Keratinocyte (primary cell): ENCODE measurements at regions not wholly inside any gene's neighbourhood (a gene's known extent, or its start where the extent isn't known, plus 50 kb on each side); places are given as distances from the start of the nearest gene placed in this dataset.

Experiments
- DNase-seq: peaks from one replicate; pipeline ENCODE4 v3.0.0-alpha.2; 2011; ENCODE audit warnings: low read depth, missing footprints, low spot score
- FAIRE-seq: peaks from 2 replicates; lab custom pipeline; 2011; peaks lifted over from hg19 to GRCh38; lab: Jason Lieb, UNC
- H2AFZ ChIP-seq: 2 replicates; pipeline ENCODE4 v1.6.0; 2012; ENCODE audit warnings: low read length, control low read depth, inconsistent platforms; ENCODE audit not compliant: control insufficient read depth
- H3K27ac ChIP-seq: 2 replicates; pipeline ENCODE4 v1.5.1; 2011; ENCODE audit warnings: low read length; ENCODE audit not compliant: control insufficient read depth, insufficient read depth
- H3K27me3 ChIP-seq: 3 replicates; pipeline ENCODE4 v1.6.0; 2011; ENCODE audit warnings: low read length; ENCODE audit not compliant: control insufficient read depth, insufficient read depth; ENCODE audit errors: extremely low read depth
- H3K36me3 ChIP-seq, 2 experiments: 2 replicates in 1 of 2; 3 replicates in 1 of 2; pipeline ENCODE4 v1.5.1; 2011; ENCODE audit warnings: low read length in 2 of 2, mild to moderate bottlenecking in 1 of 2; ENCODE audit not compliant: control insufficient read depth in 2 of 2, insufficient read depth in 2 of 2; ENCODE audit errors: extremely low read depth in 1 of 2
- H3K4me1 ChIP-seq: 3 replicates; pipeline ENCODE4 v1.5.1; 2011; ENCODE audit warnings: low read length; ENCODE audit not compliant: control insufficient read depth, insufficient read depth; ENCODE audit errors: extremely low read depth
- H3K4me2 ChIP-seq: 3 replicates; pipeline ENCODE4 v1.6.0; 2011; ENCODE audit warnings: low read depth, low read length; ENCODE audit not compliant: control insufficient read depth, insufficient read depth; ENCODE audit errors: extremely low read depth
- H3K4me3 ChIP-seq, 3 experiments: fragments of 200-600 bp in 1 of 3; sonication (generic) in 1 of 3; 2 replicates in 2 of 3; 3 replicates in 1 of 3; pipeline ENCODE4 v1.5.1; 2011 to 2016; ENCODE audit warnings: low read length in 3 of 3, mild to moderate bottlenecking in 3 of 3, control low read depth in 2 of 3, inconsistent platforms in 1 of 3, low read depth in 1 of 3, mixed read lengths in 1 of 3, mixed run types in 1 of 3, moderate library complexity in 1 of 3; ENCODE audit not compliant: control insufficient read depth in 2 of 3, insufficient read depth in 2 of 3; ENCODE audit errors: extremely low read depth in 1 of 3
- H3K79me2 ChIP-seq: 2 replicates; pipeline ENCODE4 v1.6.0; 2012; ENCODE audit warnings: low read length; ENCODE audit not compliant: control insufficient read depth, insufficient read depth
- H3K9ac ChIP-seq: 3 replicates; pipeline ENCODE4 v1.6.0; 2011; ENCODE audit warnings: low read length; ENCODE audit not compliant: control insufficient read depth, insufficient read depth; ENCODE audit errors: extremely low read depth
- H3K9me1 ChIP-seq: 3 replicates; pipeline ENCODE4 v1.6.0; 2011; ENCODE audit warnings: low read length; ENCODE audit not compliant: control insufficient read depth, insufficient read depth; ENCODE audit errors: extremely low read depth
- H3K9me3 ChIP-seq: 2 replicates; pipeline ENCODE4 v1.5.1; 2012; ENCODE audit warnings: low read depth, low read length; ENCODE audit not compliant: control insufficient read depth
- H4K20me1 ChIP-seq: 3 replicates; pipeline ENCODE4 v1.6.0; 2011; ENCODE audit warnings: low read length; ENCODE audit not compliant: control insufficient read depth, insufficient read depth; ENCODE audit errors: extremely low read depth
- EZH2 ChIP-seq: IDR thresholded peaks from one replicate; pipeline ENCODE4 v1.6.1; 2012; ENCODE audit warnings: inconsistent platforms, mild to moderate bottlenecking, low read length, moderate library complexity
- dilution Hi-C: fragments of 300-500 bp; cut with MboI; formaldehyde crosslinking; loops from one replicate; pipeline ENCODE4 v1.7.0; 2020; ENCODE audit warnings: low sequenced_read_pairs; ENCODE audit not compliant: extremely low pct_ligation_motif_present
- TF ChIP-seq, protein P1 (sequence below), 3 experiments: IDR thresholded peaks in 1 of 3; conservative IDR thresholded peaks in 1 of 3; optimal IDR thresholded peaks in 1 of 3; 2 replicates in 2 of 3; 3 replicates in 1 of 3; pipeline versions ENCODE3 to v1.5.1; 2011; ENCODE audit warnings: low read length in 3 of 3, mild to moderate bottlenecking in 3 of 3, moderate library complexity in 2 of 3, control low read depth in 1 of 3, inconsistent platforms in 1 of 3; ENCODE audit not compliant: insufficient read depth in 2 of 3; ENCODE audit errors: extremely low read depth in 1 of 3

DNA sequence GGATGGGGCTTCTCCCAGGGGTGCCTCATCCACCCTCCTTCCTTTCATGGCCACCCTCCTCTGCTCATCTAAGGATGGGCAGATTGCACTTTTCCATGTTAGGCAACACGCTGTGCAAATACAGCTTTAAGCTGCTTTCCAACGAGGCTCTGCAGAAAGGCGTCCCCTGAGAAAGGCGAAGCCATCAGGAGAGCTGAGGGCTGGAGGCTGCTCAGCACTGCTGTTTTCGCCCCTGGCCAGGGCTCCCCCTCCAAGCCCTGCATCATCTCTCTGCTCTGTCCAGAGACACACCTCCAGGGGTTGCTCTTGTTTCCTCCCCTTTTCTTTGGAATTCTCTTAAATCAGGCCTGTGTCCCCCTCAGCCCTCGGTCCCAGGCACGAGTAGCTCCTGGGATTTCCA is 526.1 kb downstream of the CDH26 start:
- H3K27me3 ChIP-seq: peaks cover 8% of the 10 kb centered on the region
- H3K79me2 ChIP-seq: no peaks in the 10 kb centered on the region
- no peaks in the 10 kb centered on the region for H4K20me1 ChIP-seq
- TF ChIP-seq, protein P1, sequence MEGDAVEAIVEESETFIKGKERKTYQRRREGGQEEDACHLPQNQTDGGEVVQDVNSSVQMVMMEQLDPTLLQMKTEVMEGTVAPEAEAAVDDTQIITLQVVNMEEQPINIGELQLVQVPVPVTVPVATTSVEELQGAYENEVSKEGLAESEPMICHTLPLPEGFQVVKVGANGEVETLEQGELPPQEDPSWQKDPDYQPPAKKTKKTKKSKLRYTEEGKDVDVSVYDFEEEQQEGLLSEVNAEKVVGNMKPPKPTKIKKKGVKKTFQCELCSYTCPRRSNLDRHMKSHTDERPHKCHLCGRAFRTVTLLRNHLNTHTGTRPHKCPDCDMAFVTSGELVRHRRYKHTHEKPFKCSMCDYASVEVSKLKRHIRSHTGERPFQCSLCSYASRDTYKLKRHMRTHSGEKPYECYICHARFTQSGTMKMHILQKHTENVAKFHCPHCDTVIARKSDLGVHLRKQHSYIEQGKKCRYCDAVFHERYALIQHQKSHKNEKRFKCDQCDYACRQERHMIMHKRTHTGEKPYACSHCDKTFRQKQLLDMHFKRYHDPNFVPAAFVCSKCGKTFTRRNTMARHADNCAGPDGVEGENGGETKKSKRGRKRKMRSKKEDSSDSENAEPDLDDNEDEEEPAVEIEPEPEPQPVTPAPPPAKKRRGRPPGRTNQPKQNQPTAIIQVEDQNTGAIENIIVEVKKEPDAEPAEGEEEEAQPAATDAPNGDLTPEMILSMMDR (optimal IDR thresholded peaks at IDR 0.05 in 1 of 3, IDR thresholded peaks at IDR 0.05 in 1 of 3, conservative IDR thresholded peaks at IDR 0.05 in 1 of 3; ENCODE audit: extremely low read depth in 1 of 3, insufficient read depth in 2 of 3, low read length in 3 of 3): no peak
- no peak for TF ChIP-seq EZH2
- no peak overlapping the region for H3K9ac ChIP-seq
- H3K4me1 ChIP-seq: no peaks in the 10 kb centered on the region
- H3K36me3 ChIP-seq: no peaks in the 10 kb centered on the region
- H3K9me1 ChIP-seq: no peaks in the 10 kb centered on the region
- DNase-seq: no peak
- no peaks in the 10 kb centered on the region for H3K9me3 ChIP-seq
- no peak overlapping the region for H3K4me2 ChIP-seq
- FAIRE-seq: no peak
- no peak overlapping the region for H3K27ac ChIP-seq
- H2AFZ ChIP-seq: no peak overlapping the region
- no peak overlapping the region for H3K4me3 ChIP-seq
- dilution Hi-C loops: no loop called here

DNA sequence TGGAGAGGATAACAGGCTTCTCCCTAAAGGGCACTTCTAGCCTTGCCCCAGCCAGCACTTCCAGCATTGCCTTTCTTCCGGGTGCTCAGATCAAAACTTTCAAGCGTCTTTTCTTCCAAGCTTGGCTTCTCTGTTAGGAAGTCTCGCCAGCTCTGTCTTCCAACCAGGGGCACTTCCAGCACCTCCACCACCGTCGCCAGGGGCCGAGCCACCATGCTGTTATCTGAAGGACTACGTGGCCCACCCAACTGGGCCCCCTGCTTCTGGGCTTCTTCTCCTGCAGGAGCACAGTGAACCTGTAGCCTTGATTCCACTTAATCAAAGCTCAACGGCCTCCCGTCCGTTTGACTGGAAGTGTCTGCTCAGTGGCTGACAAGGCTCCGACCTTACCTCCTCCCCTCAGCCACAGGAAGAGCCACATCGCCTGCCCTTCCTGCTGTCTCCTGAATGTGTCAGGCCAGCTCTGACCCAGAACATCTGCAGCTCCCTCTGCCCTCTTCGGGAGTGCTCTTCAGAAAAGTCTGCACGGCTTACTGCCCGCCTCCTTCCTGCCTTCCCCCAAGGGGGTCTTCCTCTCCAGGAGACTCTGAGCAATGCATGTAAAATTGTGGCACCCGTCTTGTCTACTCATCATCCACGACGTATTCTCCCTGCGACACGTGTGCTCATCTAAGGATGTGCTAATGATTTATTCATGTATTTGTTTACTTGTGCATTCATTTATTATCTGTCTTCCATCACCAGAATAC is 527.0 kb downstream of the CDH26 start:
- DNase-seq (no peak), FAIRE-seq (no peak)
- Histone ChIP-seq H3K27ac (no peak overlapping the region), H3K27me3 (peaks cover 8% of the 10 kb centered on the region), H3K9ac (no peak overlapping the region), H3K79me2 (no peaks in the 10 kb centered on the region), H3K4me1 (no peaks in the 10 kb centered on the region), H3K36me3 (no peaks in the 10 kb centered on the region), H3K4me3 (no peak overlapping the region), H4K20me1 (no peaks in the 10 kb centered on the region), H2AFZ (no peak overlapping the region), H3K9me3 (no peaks in the 10 kb centered on the region), H3K4me2 (no peak overlapping the region), H3K9me1 (no peaks in the 10 kb centered on the region)
- dilution Hi-C loops: no loop called here
- TF ChIP-seq, protein P1 (optimal IDR thresholded peaks at IDR 0.05 in 1 of 3, IDR thresholded peaks at IDR 0.05 in 1 of 3, conservative IDR thresholded peaks at IDR 0.05 in 1 of 3; ENCODE audit: extremely low read depth in 1 of 3, insufficient read depth in 2 of 3, low read length in 3 of 3): no peak
- TF ChIP-seq EZH2: no peak
